ENCODE measurements at regions not wholly inside any gene's neighbourhood (a gene's known extent, or its start where the extent isn't known, plus 50 kb on each side); places are given as distances from the start of the nearest gene placed in this dataset.
A peak's percentile ranks its signal among the peaks of the same experiment; 100 is the strongest.

- no peak overlapping the region for H3K4me3 ChIP-seq (ENCODE audit: low read length)
- no peak for DNase-seq (ENCODE audit: low read depth)
- no peak for TF ChIP-seq CTCF (IDR thresholded peaks at IDR 0.05; ENCODE audit: insufficient read depth, low read depth, low read length, missing control alignments)
Measured at GRCh38 chr21:14609274-14609673, 63.2 kb upstream of the SAMSN1 start.

- DNase-seq (ENCODE audit: low read depth) = no peak
- TF ChIP-seq CTCF (IDR thresholded peaks at IDR 0.05; ENCODE audit: insufficient read depth, low read depth, low read length, missing control alignments) = no peak
- no peak overlapping the region for H3K4me3 ChIP-seq (ENCODE audit: low read length)
Measured at GRCh38 chr21:14607262-14607661, 61.1 kb upstream of the SAMSN1 start.

GRCh38 chr21:14603202-14603601, 57.1 kb upstream of the SAMSN1 start:
- DNase-seq (ENCODE audit: low read depth) = peak; percentile 58
- no peak overlapping the region for H3K4me3 ChIP-seq (ENCODE audit: low read length)
- no peak for TF ChIP-seq CTCF (IDR thresholded peaks at IDR 0.05; ENCODE audit: insufficient read depth, low read depth, low read length, missing control alignments)

GRCh38 chr21:14602382-14602958, 56.4 kb upstream of the SAMSN1 start:
- no peak for TF ChIP-seq CTCF (IDR thresholded peaks at IDR 0.05; ENCODE audit: insufficient read depth, low read depth, low read length, missing control alignments)
- no peak overlapping the region for H3K4me3 ChIP-seq (ENCODE audit: low read length)
- DNase-seq (ENCODE audit: low read depth) = no peak

- TF ChIP-seq CTCF (IDR thresholded peaks at IDR 0.05; ENCODE audit: insufficient read depth, low read depth, low read length, missing control alignments) = no peak
- no peak for DNase-seq (ENCODE audit: low read depth)
- H3K4me3 ChIP-seq (ENCODE audit: low read length) = no peak overlapping the region
Measured at GRCh38 chr21:14600569-14601297, 54.6 kb upstream of the SAMSN1 start.

GRCh38 chr21:14598065-14598464, 52.0 kb upstream of the SAMSN1 start:
- no peak for DNase-seq (ENCODE audit: low read depth)
- no peak overlapping the region for H3K4me3 ChIP-seq (ENCODE audit: low read length)
- no peak for TF ChIP-seq CTCF (IDR thresholded peaks at IDR 0.05; ENCODE audit: insufficient read depth, low read depth, low read length, missing control alignments)
